ENCODE measurements at regions not wholly inside any gene's neighbourhood (a gene's known extent, or its start where the extent isn't known, plus 50 kb on each side); places are given as distances from the start of the nearest gene placed in this dataset.

- peaks cover 5% of the 10 kb centered on the region in 2 donors for H3K27me3 Mint-ChIP-seq
- intact Hi-C loops (cut with micrococcal nuclease), result no loop called here
- no peak overlapping the region for H3K4me3 Mint-ChIP-seq
- no peak overlapping the region for H3K27ac ChIP-seq (ENCODE audit: low read depth, low read length)
- H3K4me1 ChIP-seq (ENCODE audit: insufficient read depth, low read length), result no peaks in the 10 kb centered on the region
- H3K9me3 ChIP-seq (ENCODE audit: control insufficient read depth in 1 of 2, low read length in 2 of 2), result no peaks in the 10 kb centered on the region
- no peaks in the 10 kb centered on the region for H3K9me3 Mint-ChIP-seq
- no peaks in the 10 kb centered on the region for H3K27me3 ChIP-seq (ENCODE audit: insufficient read depth, low read length)
- DNase-seq, result no peak
- ChIA-PET CTCF (ENCODE audit: partially characterized antibody) (no interaction called here), POLR2A (ENCODE audit: partially characterized antibody) (no interaction called here)
- no peak overlapping the region for H3K27ac Mint-ChIP-seq
- no peaks in the 10 kb centered on the region for H3K4me1 Mint-ChIP-seq
- no peaks in the 10 kb centered on the region for H3K36me3 ChIP-seq (ENCODE audit: insufficient read depth, low read length)
- no peaks in the 10 kb centered on the region for H3K36me3 Mint-ChIP-seq
- H3K4me3 ChIP-seq (ENCODE audit: low read length in 2 of 2), result no peak overlapping the region
These were observed 124.1 kb downstream of the NXNL2 start for GRCh38 chr9:88659126-88659525.

GRCh38 chr9:88660611-88661010 is 125.6 kb downstream of the NXNL2 start:
- no peaks in the 10 kb centered on the region for H3K27me3 ChIP-seq (ENCODE audit: insufficient read depth, low read length)
- no peaks in the 10 kb centered on the region for H3K9me3 Mint-ChIP-seq
- no peaks in the 10 kb centered on the region for H3K4me1 ChIP-seq (ENCODE audit: insufficient read depth, low read length)

GRCh38 chr9:88661759-88662158 is 126.8 kb downstream of the NXNL2 start:
- Mint-ChIP-seq H3K27me3 (peaks cover 0 to 6% of the 10 kb centered on the region in 2 donors), H3K36me3 (no peaks in the 10 kb centered on the region), H3K4me1 (no peaks in the 10 kb centered on the region), H3K9me3 (no peaks in the 10 kb centered on the region), H3K27ac (no peak overlapping the region), H3K4me3 (no peak overlapping the region)
- Histone ChIP-seq H3K9me3 (ENCODE audit: control insufficient read depth in 1 of 2, low read length in 2 of 2) (no peaks in the 10 kb centered on the region), H3K4me1 (ENCODE audit: insufficient read depth, low read length) (no peaks in the 10 kb centered on the region), H3K27me3 (ENCODE audit: insufficient read depth, low read length) (no peaks in the 10 kb centered on the region), H3K27ac (ENCODE audit: low read depth, low read length) (no peak overlapping the region), H3K36me3 (ENCODE audit: insufficient read depth, low read length) (no peaks in the 10 kb centered on the region), H3K4me3 (ENCODE audit: low read length in 2 of 2) (no peak overlapping the region)
- ChIA-PET CTCF (ENCODE audit: partially characterized antibody) (no interaction called here), POLR2A (ENCODE audit: partially characterized antibody) (no interaction called here)
- no peak for DNase-seq
- intact Hi-C loops (cut with micrococcal nuclease), result loop anchor here (2.0 kb wide), 1 partner anchor 339 kb away; no protein-coding TSS in a partner anchor

More at GRCh38 chr9:88660611-88661010, 125.6 kb downstream of the NXNL2 start:
- no peaks in the 10 kb centered on the region for H3K36me3 Mint-ChIP-seq
- Histone ChIP-seq H3K4me3 (ENCODE audit: low read length in 2 of 2) (no peak overlapping the region), H3K9me3 (ENCODE audit: control insufficient read depth in 1 of 2, low read length in 2 of 2) (no peaks in the 10 kb centered on the region), H3K27ac (ENCODE audit: low read depth, low read length) (no peak overlapping the region), H3K36me3 (ENCODE audit: insufficient read depth, low read length) (no peaks in the 10 kb centered on the region)
- DNase-seq, result no peak
- no peak overlapping the region for H3K27ac Mint-ChIP-seq
- H3K4me3 Mint-ChIP-seq, result no peak overlapping the region
- H3K27me3 Mint-ChIP-seq, result peaks cover 0 to 6% of the 10 kb centered on the region in 2 donors
- CTCF ChIA-PET (ENCODE audit: partially characterized antibody), result no interaction called here
- POLR2A ChIA-PET (ENCODE audit: partially characterized antibody), result no interaction called here
- intact Hi-C loops (cut with micrococcal nuclease), result loop anchor here (2.0 kb wide), 1 partner anchor 340 kb away; no protein-coding TSS in a partner anchor
- no peaks in the 10 kb centered on the region for H3K4me1 Mint-ChIP-seq

- Mint-ChIP-seq H3K27me3 (peaks cover 0 to 6% of the 10 kb centered on the region in 2 donors), H3K27ac (no peak overlapping the region), H3K4me3 (no peak overlapping the region), H3K9me3 (no peaks in the 10 kb centered on the region), H3K36me3 (no peaks in the 10 kb centered on the region), H3K4me1 (no peaks in the 10 kb centered on the region)
- POLR2A ChIA-PET (ENCODE audit: partially characterized antibody), result no interaction called here
- H3K36me3 ChIP-seq (ENCODE audit: insufficient read depth, low read length), result no peaks in the 10 kb centered on the region
- H3K4me3 ChIP-seq (ENCODE audit: low read length in 2 of 2), result no peak overlapping the region
- H3K27me3 ChIP-seq (ENCODE audit: insufficient read depth, low read length), result no peaks in the 10 kb centered on the region
- no peaks in the 10 kb centered on the region for H3K4me1 ChIP-seq (ENCODE audit: insufficient read depth, low read length)
- H3K27ac ChIP-seq (ENCODE audit: low read depth, low read length), result no peak overlapping the region
- intact Hi-C loops (cut with micrococcal nuclease), result no loop called here
- no peak for DNase-seq
- CTCF ChIA-PET (ENCODE audit: partially characterized antibody), result no interaction called here
- H3K9me3 ChIP-seq (ENCODE audit: control insufficient read depth in 1 of 2, low read length in 2 of 2), result no peaks in the 10 kb centered on the region
These were observed 128.9 kb downstream of the NXNL2 start for GRCh38 chr9:88663771-88664419.

- no peak overlapping the region for H3K4me3 ChIP-seq (ENCODE audit: low read length in 2 of 2)
- Mint-ChIP-seq H3K27me3 (peaks cover 0 to 6% of the 10 kb centered on the region in 2 donors), H3K4me1 (no peaks in the 10 kb centered on the region), H3K9me3 (peaks cover 0 to under 1% (median 0%) of the 10 kb centered on the region in 8 donors), H3K4me3 (no peak overlapping the region), H3K36me3 (no peaks in the 10 kb centered on the region), H3K27ac (no peak overlapping the region)
- intact Hi-C loops (cut with micrococcal nuclease), result no loop called here
- H3K36me3 ChIP-seq (ENCODE audit: insufficient read depth, low read length), result no peaks in the 10 kb centered on the region
- H3K27me3 ChIP-seq (ENCODE audit: insufficient read depth, low read length), result no peaks in the 10 kb centered on the region
- H3K4me1 ChIP-seq (ENCODE audit: insufficient read depth, low read length), result no peaks in the 10 kb centered on the region
- H3K27ac ChIP-seq (ENCODE audit: low read depth, low read length), result no peak overlapping the region
- DNase-seq, result no peak
- ChIA-PET POLR2A (ENCODE audit: partially characterized antibody) (no interaction called here), CTCF (ENCODE audit: partially characterized antibody) (no interaction called here)
- no peaks in the 10 kb centered on the region for H3K9me3 ChIP-seq (ENCODE audit: control insufficient read depth in 1 of 2, low read length in 2 of 2)
These were observed 129.8 kb downstream of the NXNL2 start for GRCh38 chr9:88664773-88665172.

GRCh38 chr9:88672874-88673689 is 138.1 kb downstream of the NXNL2 start:
- Histone ChIP-seq H3K36me3 (ENCODE audit: insufficient read depth, low read length) (no peaks in the 10 kb centered on the region), H3K4me1 (ENCODE audit: insufficient read depth, low read length) (no peaks in the 10 kb centered on the region), H3K27ac (ENCODE audit: low read depth, low read length) (no peak overlapping the region), H3K9me3 (ENCODE audit: control insufficient read depth in 1 of 2, low read length in 2 of 2) (no peaks in the 10 kb centered on the region), H3K4me3 (ENCODE audit: low read length in 2 of 2) (no peak overlapping the region), H3K27me3 (ENCODE audit: insufficient read depth, low read length) (no peaks in the 10 kb centered on the region)
- Mint-ChIP-seq H3K4me1 (no peaks in the 10 kb centered on the region), H3K27ac (no peak overlapping the region), H3K4me3 (no peak overlapping the region), H3K27me3 (peaks cover 3 to 5% of the 10 kb centered on the region in 2 donors), H3K36me3 (no peaks in the 10 kb centered on the region), H3K9me3 (peaks cover 0 to 3% (median 0%) of the 10 kb centered on the region in 8 donors)
- ChIA-PET CTCF (ENCODE audit: partially characterized antibody) (no interaction called here), POLR2A (ENCODE audit: partially characterized antibody) (no interaction called here)
- intact Hi-C loops (cut with micrococcal nuclease), result no loop called here
- DNase-seq, result no peak

- ChIA-PET CTCF (ENCODE audit: partially characterized antibody) (no interaction called here), POLR2A (ENCODE audit: partially characterized antibody) (no interaction called here)
- Mint-ChIP-seq H3K4me1 (no peaks in the 10 kb centered on the region), H3K4me3 (no peak overlapping the region), H3K27ac (no peak overlapping the region), H3K9me3 (peaks cover 0 to 3% (median 0%) of the 10 kb centered on the region in 8 donors), H3K27me3 (peaks cover 3 to 5% of the 10 kb centered on the region in 2 donors), H3K36me3 (no peaks in the 10 kb centered on the region)
- Histone ChIP-seq H3K9me3 (ENCODE audit: control insufficient read depth in 1 of 2, low read length in 2 of 2) (no peaks in the 10 kb centered on the region), H3K4me3 (ENCODE audit: low read length in 2 of 2) (no peak overlapping the region), H3K27ac (ENCODE audit: low read depth, low read length) (no peak overlapping the region), H3K36me3 (ENCODE audit: insufficient read depth, low read length) (no peaks in the 10 kb centered on the region), H3K27me3 (ENCODE audit: insufficient read depth, low read length) (no peaks in the 10 kb centered on the region), H3K4me1 (ENCODE audit: insufficient read depth, low read length) (no peaks in the 10 kb centered on the region)
- intact Hi-C loops (cut with micrococcal nuclease), result no loop called here
- DNase-seq, result no peak
These were observed 138.9 kb downstream of the NXNL2 start for GRCh38 chr9:88673886-88674285.
